ENCODE measurements at regions not wholly inside any gene's neighbourhood (a gene's known extent, or its start where the extent isn't known, plus 50 kb on each side); places are given as distances from the start of the nearest gene placed in this dataset.

DNA sequence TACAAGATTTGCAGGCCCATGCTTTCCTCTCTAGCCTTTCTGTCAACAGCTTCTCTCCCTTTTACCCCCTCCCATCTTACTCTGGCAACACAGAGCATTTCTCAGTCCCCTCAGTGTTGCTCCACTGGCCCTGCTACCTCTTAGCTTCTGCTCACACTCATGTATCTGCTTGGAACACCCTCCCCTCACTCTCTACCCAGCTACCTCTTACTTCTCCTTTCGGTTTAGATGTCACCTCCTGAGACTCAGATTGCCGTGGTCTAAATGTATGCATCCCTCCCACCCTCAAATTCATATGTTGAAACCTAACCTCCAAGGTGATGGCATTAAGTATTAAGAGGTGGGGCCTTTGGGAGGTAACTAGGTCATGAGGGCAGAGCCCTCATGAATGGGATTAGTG, 80.1 kb downstream of the FOXD2 start:
- TF ChIP-seq, protein P1, sequence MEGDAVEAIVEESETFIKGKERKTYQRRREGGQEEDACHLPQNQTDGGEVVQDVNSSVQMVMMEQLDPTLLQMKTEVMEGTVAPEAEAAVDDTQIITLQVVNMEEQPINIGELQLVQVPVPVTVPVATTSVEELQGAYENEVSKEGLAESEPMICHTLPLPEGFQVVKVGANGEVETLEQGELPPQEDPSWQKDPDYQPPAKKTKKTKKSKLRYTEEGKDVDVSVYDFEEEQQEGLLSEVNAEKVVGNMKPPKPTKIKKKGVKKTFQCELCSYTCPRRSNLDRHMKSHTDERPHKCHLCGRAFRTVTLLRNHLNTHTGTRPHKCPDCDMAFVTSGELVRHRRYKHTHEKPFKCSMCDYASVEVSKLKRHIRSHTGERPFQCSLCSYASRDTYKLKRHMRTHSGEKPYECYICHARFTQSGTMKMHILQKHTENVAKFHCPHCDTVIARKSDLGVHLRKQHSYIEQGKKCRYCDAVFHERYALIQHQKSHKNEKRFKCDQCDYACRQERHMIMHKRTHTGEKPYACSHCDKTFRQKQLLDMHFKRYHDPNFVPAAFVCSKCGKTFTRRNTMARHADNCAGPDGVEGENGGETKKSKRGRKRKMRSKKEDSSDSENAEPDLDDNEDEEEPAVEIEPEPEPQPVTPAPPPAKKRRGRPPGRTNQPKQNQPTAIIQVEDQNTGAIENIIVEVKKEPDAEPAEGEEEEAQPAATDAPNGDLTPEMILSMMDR (IDR thresholded peaks at IDR 0.05): no peak
- TF ChIP-seq POLR2A (IDR thresholded peaks at IDR 0.05): no peak

Measured in sigmoid colon (tissue), 3 donors.